IPS-18c (cell line): ENCODE measurements at regions not wholly inside any gene's neighbourhood (a gene's known extent, or its start where the extent isn't known, plus 50 kb on each side); places are given as distances from the start of the nearest gene placed in this dataset.

ENCODE experiments used
- H3K4me3 ChIP-seq: 2 replicates; pipeline ENCODE4 v1.7.0; 2013; ENCODE audit warnings: low read depth, mild to moderate bottlenecking, low read length, moderate library complexity; ENCODE audit not compliant: insufficient read depth
- H3K9me3 ChIP-seq: one replicate; pipeline ENCODE4 v1.6.1; 2013; ENCODE audit warnings: mild to moderate bottlenecking, low read length, moderate library complexity; ENCODE audit not compliant: control insufficient read depth, insufficient read depth

DNA sequence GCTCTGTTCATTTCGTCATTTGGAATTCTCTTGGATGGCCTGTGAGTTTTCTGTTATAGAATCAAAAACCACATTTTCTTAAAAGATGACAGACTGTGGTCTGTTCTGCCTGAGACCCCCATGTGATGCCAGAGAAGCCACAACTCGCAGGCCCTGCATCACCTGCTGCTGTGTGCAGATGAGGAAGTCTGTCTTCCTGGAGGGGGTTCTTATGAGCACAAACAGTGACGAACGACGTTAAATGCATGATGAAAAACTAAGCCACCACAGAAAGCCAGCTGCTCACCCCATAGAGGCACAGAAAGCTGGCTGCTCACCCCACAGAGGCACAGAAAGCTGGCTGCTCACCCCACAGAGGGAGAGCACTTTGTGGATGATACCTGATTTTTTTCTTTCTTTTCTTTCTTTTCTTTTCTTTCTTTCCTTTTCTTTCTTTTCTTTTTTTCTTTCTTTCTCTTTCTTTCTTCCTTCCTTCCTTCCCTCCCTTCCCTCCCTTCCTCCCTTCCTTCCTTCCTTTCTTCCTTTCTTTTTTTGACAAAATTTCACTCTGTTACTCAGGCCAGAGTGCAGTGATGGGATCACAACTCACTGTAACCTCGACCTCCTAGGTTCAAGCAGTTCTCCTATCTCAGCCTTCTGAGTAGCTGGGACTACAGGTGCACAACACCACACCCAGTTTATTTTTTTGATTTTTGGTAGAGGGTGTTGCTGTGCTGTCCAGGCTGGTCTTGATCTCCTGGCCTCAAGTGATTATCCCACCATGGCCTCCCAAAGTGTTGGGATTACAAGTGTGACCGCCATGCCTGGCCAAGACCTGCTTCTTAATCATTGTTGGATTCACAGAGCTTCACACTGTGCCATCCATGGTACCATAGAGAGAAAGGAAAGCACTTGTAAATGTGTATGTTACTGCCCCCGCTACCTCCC, 1191.4 kb downstream of the UQCRFS1 start:
- Histone ChIP-seq H3K9me3 (no peaks in the 10 kb centered on the region), H3K4me3 (no peak overlapping the region)

DNA sequence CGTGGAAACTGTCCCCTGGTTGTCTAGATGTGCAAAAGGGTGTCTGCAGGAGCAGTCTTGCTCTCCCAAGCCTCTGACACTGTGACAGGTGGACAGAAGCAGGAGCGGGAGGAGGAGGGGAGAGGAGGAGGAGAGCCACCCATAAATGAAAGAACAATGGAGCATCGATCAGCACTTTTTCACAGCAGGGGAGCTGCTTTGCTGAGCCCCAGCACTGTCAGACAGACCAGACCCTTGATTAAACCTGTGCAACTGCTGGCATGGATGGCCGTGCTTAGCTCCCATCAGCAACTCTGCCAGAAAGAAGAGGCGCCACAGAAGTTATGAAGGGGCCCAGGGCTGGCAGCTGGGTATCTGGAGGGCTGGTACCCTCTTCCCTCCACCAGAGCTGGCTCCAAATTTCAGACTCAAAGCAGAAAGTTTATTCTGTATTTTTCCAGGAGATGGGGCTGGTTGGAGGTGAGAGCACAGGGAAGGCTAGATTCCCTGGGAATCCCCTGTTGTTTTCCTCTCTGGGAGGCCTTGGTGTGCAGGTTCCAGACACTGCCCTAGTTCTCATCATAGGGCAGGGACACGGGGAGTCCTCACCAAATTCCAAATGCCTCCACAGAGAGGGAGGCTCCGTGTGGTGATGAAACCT, 1192.2 kb downstream of the UQCRFS1 start:
- H3K4me3 ChIP-seq = no peak overlapping the region
- H3K9me3 ChIP-seq = no peaks in the 10 kb centered on the region

DNA sequence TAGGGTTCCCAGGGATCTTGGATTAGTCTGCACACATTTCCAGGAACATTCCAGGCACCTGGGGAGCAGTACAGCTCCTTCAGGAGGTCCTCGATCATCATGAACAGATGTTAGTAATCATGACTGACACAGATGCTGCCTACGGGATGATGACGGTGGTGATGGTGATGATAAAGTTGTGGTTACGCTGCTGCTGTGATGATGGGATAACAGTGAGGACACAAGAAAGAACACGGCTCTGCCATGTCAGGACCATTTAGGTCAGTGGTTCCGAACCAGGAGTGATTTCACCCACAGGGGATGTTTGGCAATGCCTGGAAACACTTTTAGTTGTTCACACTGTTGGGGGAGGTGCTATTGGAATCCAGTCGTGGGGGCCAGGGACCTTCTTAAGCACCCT, 1193.0 kb downstream of the UQCRFS1 start:
- H3K9me3 ChIP-seq = no peaks in the 10 kb centered on the region
- H3K4me3 ChIP-seq = no peak overlapping the region

- Histone ChIP-seq H3K9me3 (no peaks in the 10 kb centered on the region), H3K4me3 (no peak overlapping the region)
Measured at GRCh38 chr19:28019371-28019770, 1193.6 kb downstream of the UQCRFS1 start.

DNA sequence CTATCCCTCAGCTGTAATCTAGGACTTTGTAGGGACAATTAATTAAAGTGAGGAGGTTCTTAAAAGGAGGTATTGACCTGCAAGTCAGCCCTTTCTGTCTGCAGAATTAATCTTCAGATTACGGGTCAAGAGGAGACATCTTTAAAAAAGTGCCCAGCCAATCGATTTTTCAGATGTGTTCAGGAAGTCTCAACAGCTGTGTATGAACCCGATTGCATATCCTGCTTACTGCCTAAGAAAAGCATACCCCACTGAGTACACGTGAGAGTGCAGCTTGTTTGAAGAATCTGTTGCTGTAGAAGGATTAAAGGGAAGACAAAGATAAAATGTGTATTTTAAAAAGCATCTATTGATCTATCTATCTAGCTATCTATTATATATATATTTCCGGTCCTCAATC, 1194.5 kb downstream of the UQCRFS1 start:
- H3K4me3 ChIP-seq = no peak overlapping the region
- no peaks in the 10 kb centered on the region for H3K9me3 ChIP-seq

DNA sequence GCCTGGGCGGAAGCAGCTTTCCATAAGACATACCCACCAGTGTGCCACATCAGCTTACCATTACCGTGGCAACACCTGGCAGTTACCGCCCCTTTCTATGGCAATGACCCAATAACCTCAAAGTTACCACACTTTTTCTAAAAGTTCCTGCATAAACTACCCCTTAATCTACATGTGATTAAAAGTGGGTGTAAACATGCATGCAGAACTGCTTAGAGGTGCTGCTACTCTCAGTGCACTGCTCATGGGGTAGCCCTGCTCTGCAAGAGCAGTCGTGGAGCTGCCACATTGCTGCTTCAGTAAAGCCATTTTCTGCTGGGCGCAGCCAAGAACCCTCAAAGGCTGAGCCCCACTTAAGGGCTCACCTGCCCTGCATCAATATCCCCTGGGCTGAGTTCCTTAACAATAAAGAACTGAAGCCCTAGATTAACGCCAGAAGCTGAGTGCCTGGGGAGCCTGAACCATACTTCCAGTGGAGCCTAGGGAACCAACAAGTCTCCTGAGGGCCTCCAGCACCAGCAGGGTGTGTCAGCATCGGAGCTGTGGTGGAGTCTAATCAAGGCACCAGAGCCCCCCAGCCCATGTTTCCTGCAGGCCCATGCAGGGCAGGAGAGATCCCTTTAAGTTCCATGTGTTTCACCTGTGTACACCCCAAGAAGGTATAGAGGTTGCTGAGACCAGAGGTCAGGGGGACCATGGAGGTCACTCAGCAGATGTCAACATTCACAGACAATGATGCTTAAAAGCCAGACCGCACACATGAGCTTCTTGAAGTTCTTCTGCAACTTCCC, 1198.1 kb downstream of the UQCRFS1 start:
- Histone ChIP-seq H3K4me3 (no peak overlapping the region; the same call in 1 of the 2 replicates), H3K9me3 (no peaks in the 10 kb centered on the region)

DNA sequence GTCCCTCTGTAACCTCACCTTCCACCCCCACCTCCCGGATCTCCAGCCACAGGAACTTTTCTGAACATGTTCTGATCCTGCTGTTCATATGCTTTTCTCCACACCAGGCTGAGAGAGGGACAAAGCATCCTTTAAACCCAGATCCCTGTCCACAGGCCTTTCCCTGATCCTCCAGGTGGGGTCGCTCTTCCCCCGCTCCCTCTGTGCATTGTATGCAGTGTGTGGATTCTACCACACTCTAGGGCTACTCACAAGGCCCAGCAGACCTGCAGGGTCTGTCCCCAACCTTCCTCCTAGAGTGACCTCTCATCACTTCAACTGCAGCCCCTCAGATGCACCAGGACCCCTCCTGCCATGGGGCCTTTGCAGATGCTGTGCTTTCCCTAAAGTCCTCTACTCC, 1200.6 kb downstream of the UQCRFS1 start:
- no peaks in the 10 kb centered on the region for H3K9me3 ChIP-seq
- no peak overlapping the region for H3K4me3 ChIP-seq

- Histone ChIP-seq H3K4me3 (no peak overlapping the region), H3K9me3 (no peaks in the 10 kb centered on the region)
Measured at GRCh38 chr19:28010656-28011055, 1202.3 kb downstream of the UQCRFS1 start.

DNA sequence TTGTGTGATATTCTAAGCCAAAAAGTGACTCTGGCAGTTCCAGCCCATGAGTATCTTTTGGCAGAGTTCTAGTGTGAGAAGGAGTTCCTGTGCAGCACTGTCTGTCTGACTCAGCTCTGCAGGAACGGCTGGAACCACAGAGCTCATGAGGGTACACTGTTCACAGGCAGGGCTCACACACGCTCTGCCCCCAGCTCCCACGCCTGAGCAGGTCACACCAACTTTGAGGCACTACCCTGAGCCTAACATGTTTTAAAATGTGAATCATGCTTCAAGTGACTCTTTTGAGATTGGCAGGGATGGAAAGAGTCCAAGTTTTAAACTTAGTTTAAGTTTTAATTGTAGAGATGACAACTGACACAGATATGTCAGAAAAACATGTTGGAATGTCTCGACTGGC, 1203.3 kb downstream of the UQCRFS1 start:
- Histone ChIP-seq H3K4me3 (no peak overlapping the region), H3K9me3 (no peaks in the 10 kb centered on the region)

DNA sequence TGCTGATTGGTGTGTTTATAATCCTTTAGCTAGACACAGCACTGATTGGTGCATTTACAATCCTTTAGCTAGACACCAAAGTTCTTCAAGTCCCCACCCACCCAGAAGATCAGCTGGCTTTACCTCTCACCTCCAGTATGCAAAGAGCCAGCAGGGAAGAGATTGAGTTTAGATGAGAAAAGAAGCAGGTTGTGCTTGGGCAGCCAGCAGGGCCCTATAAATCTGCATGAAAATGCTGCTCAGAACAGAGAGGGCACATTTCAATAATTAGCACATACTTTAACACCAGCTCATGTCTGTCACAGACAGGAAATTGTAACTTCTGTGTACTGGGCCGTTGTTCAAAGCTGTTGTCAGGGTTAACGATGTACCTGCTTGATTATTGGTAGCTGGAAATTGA, 1204.3 kb downstream of the UQCRFS1 start:
- H3K4me3 ChIP-seq = no peak overlapping the region
- H3K9me3 ChIP-seq = no peaks in the 10 kb centered on the region

DNA sequence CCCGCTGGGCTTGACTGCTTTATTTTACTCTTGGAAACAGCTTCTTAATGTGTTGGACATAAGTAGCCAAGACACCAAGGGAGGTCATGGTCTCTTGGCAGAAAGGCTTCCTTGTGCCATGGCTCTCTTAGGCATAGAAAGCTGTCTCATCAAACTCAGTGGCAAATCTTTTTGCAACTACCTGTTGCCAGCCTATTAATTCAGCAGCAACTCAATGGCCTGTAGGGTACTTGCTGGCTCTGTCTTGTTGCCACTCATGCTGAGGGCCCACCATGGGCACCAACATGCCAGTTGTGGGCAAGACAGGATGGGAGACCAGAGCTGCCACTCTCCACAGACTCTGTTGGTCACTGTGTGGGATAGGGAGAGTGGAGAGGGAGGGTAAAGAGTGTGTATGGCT, 1209.4 kb downstream of the UQCRFS1 start:
- no peak overlapping the region for H3K4me3 ChIP-seq
- no peaks in the 10 kb centered on the region for H3K9me3 ChIP-seq

DNA sequence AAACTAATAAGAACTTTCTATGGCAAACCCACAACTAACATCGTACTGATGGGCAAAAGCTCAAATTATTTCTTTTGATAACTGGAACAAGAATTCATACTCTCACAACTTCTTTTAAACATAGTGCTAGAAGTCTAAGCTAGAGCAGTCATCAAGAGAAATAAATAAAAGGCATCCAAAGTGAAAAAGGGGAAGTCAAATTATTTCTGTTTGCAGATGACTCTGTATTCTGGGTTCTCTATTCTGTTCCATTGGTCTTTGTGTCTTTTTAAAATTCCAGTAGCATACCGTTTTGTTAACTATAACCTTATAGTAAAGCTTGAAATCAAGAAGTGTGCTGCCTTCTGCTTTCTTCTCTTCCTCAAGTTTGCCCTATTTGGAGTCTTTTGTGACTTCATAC, 1215.9 kb downstream of the UQCRFS1 start:
- H3K4me3 ChIP-seq = no peak overlapping the region
- H3K9me3 ChIP-seq = peaks cover 2% of the 10 kb centered on the region

- H3K4me3 ChIP-seq = no peak overlapping the region
- H3K9me3 ChIP-seq = peaks cover 2% of the 10 kb centered on the region
Measured at GRCh38 chr19:27993619-27994570, 1219.1 kb downstream of the UQCRFS1 start.

DNA sequence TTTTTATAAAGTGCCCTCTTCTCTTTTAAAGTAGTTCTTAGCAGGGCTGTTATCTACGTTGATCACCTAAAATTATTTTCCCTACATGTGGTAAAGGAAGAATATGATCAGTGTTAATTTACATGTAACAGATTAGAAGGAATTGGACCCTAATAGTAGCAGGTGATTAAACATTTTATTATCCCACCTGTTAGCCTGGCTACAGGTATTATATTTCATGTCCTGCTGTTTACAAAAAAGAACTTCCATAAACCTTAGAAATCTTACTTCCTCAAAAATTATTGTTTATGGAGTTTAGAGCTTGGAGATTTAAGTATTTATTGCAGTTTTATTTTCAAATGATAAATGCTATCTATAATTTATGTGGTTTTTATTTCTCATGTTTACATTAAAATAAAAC, 1226.7 kb downstream of the UQCRFS1 start:
- H3K4me3 ChIP-seq = no peak overlapping the region
- no peaks in the 10 kb centered on the region for H3K9me3 ChIP-seq

- Histone ChIP-seq H3K9me3 (no peaks in the 10 kb centered on the region), H3K4me3 (no peak overlapping the region)
Measured at GRCh38 chr19:27975419-27976005, 1237.4 kb downstream of the UQCRFS1 start.

- Histone ChIP-seq H3K4me3 (no peak overlapping the region), H3K9me3 (no peaks in the 10 kb centered on the region)
Measured at GRCh38 chr19:27974082-27974513, 1238.9 kb downstream of the UQCRFS1 start.
